ENCODE measurements at regions not wholly inside any gene's neighbourhood (a gene's known extent, or its start where the extent isn't known, plus 50 kb on each side); places are given as distances from the start of the nearest gene placed in this dataset.

DNA sequence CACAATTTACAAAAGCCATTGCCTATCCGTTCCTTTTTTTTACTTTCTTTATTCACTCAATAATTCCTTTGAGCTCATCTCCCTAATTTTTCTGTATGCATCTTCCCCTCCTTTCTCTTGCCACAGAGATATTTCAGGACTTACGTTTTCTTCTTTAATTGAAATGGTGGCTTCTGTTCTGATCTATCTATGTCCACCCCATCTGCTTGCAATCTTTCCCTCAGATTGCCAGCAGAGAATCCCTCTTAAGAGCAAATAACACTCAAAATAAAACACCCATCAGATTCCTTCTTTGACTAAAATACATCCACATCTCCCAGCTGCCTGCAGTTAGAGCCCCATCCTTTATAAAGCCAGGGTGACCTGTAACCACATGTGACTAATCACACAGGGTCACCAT, 478.6 kb downstream of the EFNB2 start:
- TF ChIP-seq, protein P1, sequence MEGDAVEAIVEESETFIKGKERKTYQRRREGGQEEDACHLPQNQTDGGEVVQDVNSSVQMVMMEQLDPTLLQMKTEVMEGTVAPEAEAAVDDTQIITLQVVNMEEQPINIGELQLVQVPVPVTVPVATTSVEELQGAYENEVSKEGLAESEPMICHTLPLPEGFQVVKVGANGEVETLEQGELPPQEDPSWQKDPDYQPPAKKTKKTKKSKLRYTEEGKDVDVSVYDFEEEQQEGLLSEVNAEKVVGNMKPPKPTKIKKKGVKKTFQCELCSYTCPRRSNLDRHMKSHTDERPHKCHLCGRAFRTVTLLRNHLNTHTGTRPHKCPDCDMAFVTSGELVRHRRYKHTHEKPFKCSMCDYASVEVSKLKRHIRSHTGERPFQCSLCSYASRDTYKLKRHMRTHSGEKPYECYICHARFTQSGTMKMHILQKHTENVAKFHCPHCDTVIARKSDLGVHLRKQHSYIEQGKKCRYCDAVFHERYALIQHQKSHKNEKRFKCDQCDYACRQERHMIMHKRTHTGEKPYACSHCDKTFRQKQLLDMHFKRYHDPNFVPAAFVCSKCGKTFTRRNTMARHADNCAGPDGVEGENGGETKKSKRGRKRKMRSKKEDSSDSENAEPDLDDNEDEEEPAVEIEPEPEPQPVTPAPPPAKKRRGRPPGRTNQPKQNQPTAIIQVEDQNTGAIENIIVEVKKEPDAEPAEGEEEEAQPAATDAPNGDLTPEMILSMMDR (IDR thresholded peaks at IDR 0.05; ENCODE audit: low read depth, low read length), result no peak
- TF ChIP-seq EZH2phosphoT487 (IDR thresholded peaks at IDR 0.05; ENCODE audit: low read depth), result no peak

Measured in OCI-LY3 (cell line).